Esophagus muscularis mucosa (tissue), 4 donors: ENCODE measurements at regions not wholly inside any gene's neighbourhood (a gene's known extent, or its start where the extent isn't known, plus 50 kb on each side); places are given as distances from the start of the nearest gene placed in this dataset.

Experiments used
- DNase-seq: peaks from one replicate; pipeline ENCODE4 v3.0.0-alpha.2; 2017; ENCODE audit errors: extremely low spot score
- H3K27ac ChIP-seq, 4 donors: fragments of 200-600 bp; sonication (generic); replicated peaks in 1 of 4; 1 replicate in 3 of 4; 2 replicates in 1 of 4; pipeline ENCODE4 v1.5.1; 2016 to 2019; ENCODE audit warnings: mild to moderate bottlenecking in 1 of 4
- H3K27me3 ChIP-seq, 4 donors: fragments of 200-600 bp; sonication (generic); one replicate each; pipeline versions ENCODE4 v1.5.1 to v1.6.0; 2016 to 2019
- H3K36me3 ChIP-seq, 4 donors: fragments of 200-600 bp; sonication (generic); one replicate each; pipeline ENCODE4 v1.5.1; 2016 to 2019
- H3K4me1 ChIP-seq, 4 donors: fragments of 200-600 bp; sonication (generic); one replicate each; pipeline ENCODE4 v1.5.1; 2016 to 2019
- H3K4me3 ChIP-seq, 4 donors: fragments of 200-600 bp; sonication (generic); 1 replicate in 2 of 4; 2 replicates in 2 of 4; pipeline ENCODE4 v1.5.1; 2016 to 2019; ENCODE audit warnings: mild to moderate bottlenecking in 4 of 4, moderate library complexity in 1 of 4
- H3K9me3 ChIP-seq, 4 donors: fragments of 200-600 bp; sonication (generic); 1 replicate in 3 of 4; 2 replicates in 1 of 4; pipeline ENCODE4 v1.5.1; 2016 to 2019
- EP300 ChIP-seq: sonication (generic); formaldehyde crosslinking; IDR thresholded peaks from one replicate; pipeline ENCODE4 v1.6.1; 2017; ENCODE audit warnings: antibody characterized with exemption
- POLR2A ChIP-seq: fragments of 450-650 bp; IDR thresholded peaks from one replicate; pipeline ENCODE4 v1.6.1; 2017; ENCODE audit warnings: antibody characterized with exemption, moderate library complexity, mild to moderate bottlenecking, low read depth
- POLR2AphosphoS5 ChIP-seq, 2 donors: sonication (generic); formaldehyde crosslinking; IDR thresholded peaks; one replicate each; pipeline ENCODE4 v1.6.1; 2017; ENCODE audit warnings: antibody characterized with exemption in 2 of 2
- WGBS: methylation state at CpG from one replicate; pipeline ENCODE4 v1.1.5; 2018; 5-methylcytosine and 5-hydroxymethylcytosine counted together
- intact Hi-C: fragments of 100-400 bp; cut with DNase I; formaldehyde crosslinking; loops from one replicate; pipeline ENCODE4 v1.15.1; 2023
- TF ChIP-seq, protein P1 (sequence below), 3 experiments: fragments of 200-600 bp in 2 of 3; fragments of 450-650 bp in 1 of 3; sonication (generic) in 2 of 3; IDR thresholded peaks; one replicate each; pipeline ENCODE4 v1.5.1; 2017 to 2019; ENCODE audit warnings: antibody characterized with exemption in 3 of 3, mild to moderate bottlenecking in 2 of 3, moderate library complexity in 1 of 3

DNA sequence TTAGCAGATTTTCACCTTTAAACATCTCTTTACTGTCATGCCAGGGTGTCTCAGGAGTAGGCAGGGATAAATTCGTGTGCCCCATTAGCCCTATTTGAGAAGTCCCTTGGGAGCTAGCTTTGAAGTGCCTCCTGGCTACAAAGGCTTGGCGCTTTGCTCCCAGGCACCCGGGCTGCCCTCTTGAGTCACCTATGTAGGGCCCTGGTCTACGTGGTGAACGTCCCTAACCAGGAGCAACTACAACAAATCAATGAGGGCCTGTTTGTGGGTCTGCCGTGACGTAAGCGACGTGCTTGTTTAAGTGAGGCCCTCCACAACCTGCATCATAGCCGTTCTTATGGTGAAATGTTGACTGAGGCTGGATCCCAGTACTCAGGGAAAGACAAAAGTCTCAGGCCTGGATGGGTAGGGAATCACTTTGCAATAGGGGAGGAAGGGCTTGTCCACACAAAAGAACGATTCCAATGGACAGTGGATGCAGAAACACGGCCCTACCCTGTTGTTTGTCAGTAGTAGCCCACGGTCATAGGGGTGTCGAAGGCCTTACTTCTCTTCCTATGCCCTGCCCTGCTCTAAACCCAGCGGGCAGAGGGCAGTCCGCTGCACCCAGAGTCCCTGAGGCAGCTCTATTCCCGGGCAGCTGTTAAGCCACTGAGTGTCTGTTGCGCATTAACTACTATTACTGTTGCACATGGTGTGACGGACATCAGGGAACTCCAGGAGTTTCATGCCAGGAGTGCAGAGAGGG, 93.9 kb downstream of the INHBB start:
- intact Hi-C loops: no loop called here

DNA sequence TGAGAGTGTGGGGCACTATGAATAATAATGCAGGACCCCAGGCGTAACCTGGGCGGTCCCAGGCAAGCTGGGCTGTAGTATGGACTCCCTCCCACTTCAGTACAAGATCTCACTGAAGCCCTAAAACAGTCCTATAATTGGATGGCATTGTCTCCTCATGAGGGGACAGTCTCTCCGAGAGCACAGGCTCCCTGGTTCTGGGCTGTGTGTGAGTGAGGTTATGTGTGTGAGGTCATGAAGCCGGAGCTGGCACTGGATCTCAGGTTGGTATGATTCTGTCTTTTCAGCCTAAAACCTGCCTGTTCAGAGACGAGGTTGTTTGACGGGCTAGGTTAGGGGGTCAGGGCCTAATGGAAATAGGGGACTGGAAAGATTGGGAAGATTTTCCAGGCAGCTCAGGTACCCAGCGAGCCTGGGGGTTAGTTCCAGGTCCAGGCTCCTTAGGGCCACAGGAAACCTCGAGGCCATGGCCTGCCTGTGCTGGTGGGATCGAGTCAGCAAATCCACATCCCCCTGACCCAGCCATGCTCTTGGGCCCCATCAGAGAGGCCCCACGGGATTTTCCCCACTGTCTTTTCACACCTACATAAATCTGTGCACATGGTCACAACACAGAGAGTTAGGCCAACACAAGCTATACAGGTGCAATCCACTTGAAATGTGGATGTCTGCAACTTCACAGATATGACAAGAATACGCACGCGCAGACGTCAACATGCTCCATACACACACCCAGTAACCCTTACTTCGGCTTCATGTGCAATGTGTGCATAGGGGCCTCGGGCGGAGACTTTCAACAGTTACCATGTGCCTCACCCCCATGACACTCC, 94.8 kb downstream of the INHBB start:
- Histone ChIP-seq H3K4me1 (peaks cover 14 to 17% (median 16%) of the 10 kb centered on the region in 4 donors), H3K4me3 (no peak overlapping the region), H3K27me3 (peaks cover 0 to 72% (median 13%) of the 10 kb centered on the region in 4 donors), H3K9me3 (no peaks in the 10 kb centered on the region), H3K36me3 (no peaks in the 10 kb centered on the region), H3K27ac (no peak overlapping the region)
- intact Hi-C loops: no loop called here
- no peak for TF ChIP-seq POLR2A
- TF ChIP-seq POLR2AphosphoS5 (IDR thresholded peaks at IDR 0.05): no peak
- TF ChIP-seq, protein P1, sequence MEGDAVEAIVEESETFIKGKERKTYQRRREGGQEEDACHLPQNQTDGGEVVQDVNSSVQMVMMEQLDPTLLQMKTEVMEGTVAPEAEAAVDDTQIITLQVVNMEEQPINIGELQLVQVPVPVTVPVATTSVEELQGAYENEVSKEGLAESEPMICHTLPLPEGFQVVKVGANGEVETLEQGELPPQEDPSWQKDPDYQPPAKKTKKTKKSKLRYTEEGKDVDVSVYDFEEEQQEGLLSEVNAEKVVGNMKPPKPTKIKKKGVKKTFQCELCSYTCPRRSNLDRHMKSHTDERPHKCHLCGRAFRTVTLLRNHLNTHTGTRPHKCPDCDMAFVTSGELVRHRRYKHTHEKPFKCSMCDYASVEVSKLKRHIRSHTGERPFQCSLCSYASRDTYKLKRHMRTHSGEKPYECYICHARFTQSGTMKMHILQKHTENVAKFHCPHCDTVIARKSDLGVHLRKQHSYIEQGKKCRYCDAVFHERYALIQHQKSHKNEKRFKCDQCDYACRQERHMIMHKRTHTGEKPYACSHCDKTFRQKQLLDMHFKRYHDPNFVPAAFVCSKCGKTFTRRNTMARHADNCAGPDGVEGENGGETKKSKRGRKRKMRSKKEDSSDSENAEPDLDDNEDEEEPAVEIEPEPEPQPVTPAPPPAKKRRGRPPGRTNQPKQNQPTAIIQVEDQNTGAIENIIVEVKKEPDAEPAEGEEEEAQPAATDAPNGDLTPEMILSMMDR (IDR thresholded peaks at IDR 0.05): no peak
- TF ChIP-seq EP300: no peak
- no peak for DNase-seq
- WGBS: 94% methylated on average over 15 of the region's 17 CpGs

More for the DNA sequence above, 93.9 kb downstream of the INHBB start:
- no peak for DNase-seq
- H3K27ac ChIP-seq: no peak overlapping the region
- H3K4me1 ChIP-seq: peaks cover 14 to 17% (median 16%) of the 10 kb centered on the region in 4 donors
- no peaks in the 10 kb centered on the region for H3K36me3 ChIP-seq
- H3K27me3 ChIP-seq: peaks cover 0 to 72% (median 13%) of the 10 kb centered on the region in 4 donors
- no peak for TF ChIP-seq POLR2AphosphoS5 (IDR thresholded peaks at IDR 0.05)
- no peaks in the 10 kb centered on the region for H3K9me3 ChIP-seq
- WGBS: 93% methylated on average over 16 of the region's 19 CpGs
- no peak overlapping the region for H3K4me3 ChIP-seq

DNA sequence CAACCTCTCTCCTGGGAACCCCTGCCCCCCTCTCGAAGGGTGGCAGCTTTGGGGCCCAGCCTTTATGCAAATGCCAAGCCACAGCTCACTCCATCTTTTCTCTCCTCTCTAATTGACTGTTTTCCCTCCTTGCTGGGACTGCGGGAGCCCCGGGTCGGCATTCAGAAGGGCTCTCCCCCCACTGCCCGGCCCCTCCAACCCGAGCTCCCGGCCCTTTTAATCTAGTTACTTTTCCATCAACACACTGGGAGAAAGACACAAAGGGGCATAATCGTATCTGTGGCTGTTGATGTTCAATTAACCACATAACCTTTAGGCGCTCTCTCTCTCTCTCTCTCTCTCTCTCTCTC, 95.4 kb downstream of the INHBB start:
- DNase-seq: no peak
- H3K27me3 ChIP-seq: peaks cover 0 to 72% (median 13%) of the 10 kb centered on the region in 4 donors

DNA sequence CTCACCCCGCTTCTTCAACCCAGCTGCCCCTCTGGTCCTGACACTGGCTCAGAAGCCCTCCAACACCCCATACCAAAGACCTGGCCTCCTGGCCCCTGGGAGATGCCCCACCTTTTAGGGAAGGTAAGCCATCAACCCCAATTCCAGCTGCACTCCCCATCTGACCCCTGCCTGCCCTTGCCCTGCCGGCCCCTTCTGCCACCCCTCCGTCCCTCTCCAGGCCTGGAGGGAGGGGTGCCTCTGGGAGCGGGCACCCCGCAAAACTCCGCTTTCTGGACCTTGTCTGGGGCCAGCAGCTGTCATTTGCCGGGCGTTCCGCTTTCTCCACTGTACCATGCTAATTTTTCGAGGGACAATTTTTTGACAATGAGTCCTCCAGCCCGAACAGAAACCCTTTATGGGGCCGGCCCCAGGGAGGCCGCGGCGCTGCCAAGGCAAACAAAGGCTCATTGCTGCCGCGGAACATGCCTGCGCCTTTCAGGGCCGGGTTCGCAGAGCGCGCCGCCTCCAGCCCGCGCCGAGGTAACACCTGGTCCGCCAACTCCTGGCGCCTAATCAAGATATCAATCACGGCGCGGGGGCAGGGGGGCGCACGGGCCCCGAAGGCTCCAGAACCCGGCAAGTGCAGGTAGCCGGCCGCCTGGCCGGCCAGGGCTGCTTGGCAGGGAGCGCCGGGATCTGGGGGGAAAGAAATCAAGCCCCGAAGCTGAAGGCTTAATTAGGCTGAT, 96.0 kb downstream of the INHBB start:
- WGBS: 14% methylated on average over 24 of the region's 41 CpGs
- peaks cover 0 to 69% (median 13%) of the 10 kb centered on the region in 4 donors for H3K27me3 ChIP-seq
- TF ChIP-seq EP300 (no peak), POLR2AphosphoS5 (IDR thresholded peaks at IDR 0.05) (no peak), POLR2A (no peak)
- TF ChIP-seq, protein P1 (IDR thresholded peaks at IDR 0.05): no peak
- no peak for DNase-seq
- intact Hi-C loops: no loop called here
- no peak overlapping the region for H3K27ac ChIP-seq
- H3K36me3 ChIP-seq: no peaks in the 10 kb centered on the region
- H3K9me3 ChIP-seq: no peaks in the 10 kb centered on the region
- H3K4me3 ChIP-seq: peak overlapping the region; percentile 33 to 50 (median 35)
- H3K4me1 ChIP-seq: peaks cover 14 to 17% (median 16%) of the 10 kb centered on the region in 4 donors

More for the DNA sequence above, 95.4 kb downstream of the INHBB start:
- intact Hi-C loops: no loop called here
- no peak overlapping the region for H3K27ac ChIP-seq
- peaks cover 14 to 17% (median 16%) of the 10 kb centered on the region in 4 donors for H3K4me1 ChIP-seq
- H3K9me3 ChIP-seq: no peaks in the 10 kb centered on the region
- no peaks in the 10 kb centered on the region for H3K36me3 ChIP-seq
- H3K4me3 ChIP-seq: no peak overlapping the region
- 77% methylated on average over 9 of the region's 9 CpGs for WGBS
- TF ChIP-seq POLR2A: no peak
- TF ChIP-seq POLR2AphosphoS5 (IDR thresholded peaks at IDR 0.05): no peak
- no peak for TF ChIP-seq EP300
- TF ChIP-seq, protein P1 (IDR thresholded peaks at IDR 0.05): no peak
